Uterus (tissue), 2 donors: ENCODE measurements at regions not wholly inside any gene's neighbourhood (a gene's known extent, or its start where the extent isn't known, plus 50 kb on each side); places are given as distances from the start of the nearest gene placed in this dataset.

Source experiments
- CTCF ChIP-seq, 4 experiments: fragments of 200-600 bp in 2 of 4; fragments of 450-650 bp in 2 of 4; sonication (generic) in 2 of 4; IDR thresholded peaks; one replicate each; pipeline ENCODE4 v1.5.1; 2016 to 2019; ENCODE audit warnings: antibody characterized with exemption in 4 of 4, mild to moderate bottlenecking in 2 of 4, moderate library complexity in 1 of 4
- POLR2A ChIP-seq, 2 donors: fragments of 450-650 bp; IDR thresholded peaks; one replicate each; pipeline ENCODE4 v1.6.1; 2016; ENCODE audit warnings: antibody characterized with exemption in 2 of 2, mild to moderate bottlenecking in 1 of 2, moderate library complexity in 1 of 2

- no peak for TF ChIP-seq CTCF (IDR thresholded peaks at IDR 0.05)
- no peak for TF ChIP-seq POLR2A (IDR thresholded peaks at IDR 0.05)
These were observed 60.1 kb upstream of the STK32A start for GRCh38 chr5:147174671-147175265.
